Kidney (tissue), 10 donors: ENCODE measurements at regions not wholly inside any gene's neighbourhood (a gene's known extent, or its start where the extent isn't known, plus 50 kb on each side); places are given as distances from the start of the nearest gene placed in this dataset.
"Not testable (repeated sequence)": the region's sequence is repeated elsewhere in the genome, so short reads cannot be mapped to it uniquely, and the experiment has no call there.

Experiments
- DNase-seq, 5 donors: peaks; one replicate each; pipeline ENCODE4 v3.0.0-alpha.2; 2013 to 2020
- FAIRE-seq: peaks from 2 replicates; lab custom pipeline; 2012; peaks lifted over from hg19 to GRCh38; lab: Jason Lieb, UNC
- H3K27ac ChIP-seq, 2 donors: one replicate each; pipeline ENCODE4 v1.7.0; 2013; ENCODE audit warnings: low read depth in 2 of 2, low read length in 2 of 2, inconsistent platforms in 1 of 2
- H3K27me3 ChIP-seq: one replicate; pipeline ENCODE4 v1.7.1; 2013; ENCODE audit warnings: low read length, inconsistent platforms; ENCODE audit not compliant: control insufficient read depth, insufficient read depth
- H3K36me3 ChIP-seq, 3 donors: one replicate each; pipeline versions ENCODE4 v1.7.0 to v1.7.1; 2013; ENCODE audit warnings: low read length in 3 of 3, control low read depth in 1 of 3, inconsistent platforms in 1 of 3; ENCODE audit not compliant: insufficient read depth in 3 of 3, control insufficient read depth in 2 of 3
- H3K4me1 ChIP-seq, 3 donors: one replicate each; pipeline versions ENCODE4 v1.7.0 to v1.7.1; 2013; ENCODE audit warnings: low read length in 3 of 3, inconsistent platforms in 1 of 3, low read depth in 1 of 3; ENCODE audit not compliant: control insufficient read depth in 2 of 3, insufficient read depth in 2 of 3
- H3K4me3 ChIP-seq, 3 donors: one replicate each; pipeline versions ENCODE4 v1.7.0 to v1.8.1; 2013; ENCODE audit warnings: low read length in 3 of 3, control low read depth in 1 of 3, inconsistent platforms in 1 of 3
- H3K9ac ChIP-seq, 3 donors: one replicate each; pipeline versions ENCODE4 v1.7.0 to v1.7.1; 2013; ENCODE audit warnings: low read length in 3 of 3, control low read depth in 1 of 3, inconsistent platforms in 1 of 3
- H3K9me3 ChIP-seq, 3 donors: one replicate each; pipeline versions ENCODE4 v1.7.0 to v1.7.1; 2013; ENCODE audit warnings: low read length in 3 of 3, control low read depth in 1 of 3, inconsistent platforms in 1 of 3; ENCODE audit not compliant: control insufficient read depth in 2 of 3, insufficient read depth in 1 of 3
- intact Hi-C: fragments of 100-400 bp; cut with DNase I; formaldehyde crosslinking; loops from one replicate; pipeline ENCODE4 v1.11.1; 2022
- donor health status: control.
- donor health status: control.
- donor health status: DM: yes; HTN: yes; CAD: no.
- donor health status: Normal renal cell carcinoma (clear cell type).

DNA sequence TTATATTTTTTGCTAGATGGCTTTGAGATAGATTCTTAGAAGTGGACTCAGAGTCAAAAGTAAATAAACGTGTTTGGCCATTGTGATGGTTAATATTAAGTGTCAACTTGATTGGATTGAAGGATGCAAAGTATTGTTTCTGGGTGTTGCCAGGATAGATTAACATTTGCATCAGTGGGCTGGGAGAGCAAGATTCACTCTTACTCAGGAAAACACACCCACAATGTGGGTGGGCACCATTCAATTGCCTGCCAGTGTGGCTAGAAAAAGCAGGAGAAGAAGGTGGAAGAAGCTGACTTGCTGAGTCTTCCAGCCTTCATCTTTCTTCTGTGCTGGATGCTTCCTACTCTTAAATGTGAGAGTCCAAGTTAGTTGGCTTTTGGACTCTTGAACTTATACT lies 368.4 kb upstream of the TSPY2 start:
- H3K4me3 ChIP-seq, H3K27ac ChIP-seq, H3K9ac ChIP-seq, H3K4me1 ChIP-seq, H3K9me3 ChIP-seq, FAIRE-seq, DNase-seq, H3K36me3 ChIP-seq, H3K27me3 ChIP-seq, intact Hi-C loops: not testable (repeated sequence)

DNA sequence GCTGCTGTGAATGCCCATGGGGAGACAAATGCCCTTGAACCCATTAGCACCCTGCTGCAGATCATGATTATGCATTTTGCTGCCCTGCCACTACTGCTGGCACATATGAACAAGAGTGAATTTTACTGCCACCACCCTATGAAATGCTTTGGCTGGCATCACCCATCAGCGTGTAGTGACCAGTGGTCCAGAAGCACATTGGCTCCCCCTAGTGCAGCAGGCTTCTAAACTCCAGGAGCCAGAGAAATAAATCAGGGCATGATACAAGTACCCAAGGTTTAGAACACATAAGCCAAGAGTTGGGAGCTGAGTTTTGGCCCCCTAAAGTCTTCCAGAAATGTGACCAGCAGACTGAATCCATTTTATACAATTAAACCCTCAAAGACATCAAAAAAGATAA lies 355.4 kb upstream of the TSPY2 start:
- H3K9me3 ChIP-seq, FAIRE-seq, H3K9ac ChIP-seq, H3K27me3 ChIP-seq, H3K4me1 ChIP-seq, H3K4me3 ChIP-seq, H3K36me3 ChIP-seq, intact Hi-C loops, H3K27ac ChIP-seq: not testable (repeated sequence)
- peak in 1 of 5 donors; percentile 0 for DNase-seq

DNA sequence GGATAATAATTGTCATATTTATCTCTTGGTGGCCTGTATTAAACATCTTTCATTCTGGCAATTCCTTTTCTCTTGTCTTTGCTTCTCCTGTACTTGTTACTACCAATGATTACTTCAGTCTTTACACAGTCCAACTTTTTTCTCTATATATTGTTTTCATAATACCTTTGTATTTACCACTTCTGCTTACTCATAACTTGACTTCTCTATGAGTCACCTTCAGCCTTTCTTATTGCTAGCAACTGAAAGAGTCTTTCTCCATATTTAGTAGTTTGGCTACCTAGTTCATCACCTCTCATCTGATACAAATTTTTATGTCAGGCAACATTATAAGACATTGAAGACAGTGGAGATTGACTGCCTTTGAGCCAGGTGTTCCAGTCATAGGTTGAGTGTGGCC lies 349.3 kb upstream of the TSPY2 start:
- H3K27me3 ChIP-seq, H3K4me1 ChIP-seq, H3K9me3 ChIP-seq, DNase-seq, H3K9ac ChIP-seq, H3K4me3 ChIP-seq, H3K27ac ChIP-seq, intact Hi-C loops, FAIRE-seq, H3K36me3 ChIP-seq: not testable (repeated sequence)

DNA sequence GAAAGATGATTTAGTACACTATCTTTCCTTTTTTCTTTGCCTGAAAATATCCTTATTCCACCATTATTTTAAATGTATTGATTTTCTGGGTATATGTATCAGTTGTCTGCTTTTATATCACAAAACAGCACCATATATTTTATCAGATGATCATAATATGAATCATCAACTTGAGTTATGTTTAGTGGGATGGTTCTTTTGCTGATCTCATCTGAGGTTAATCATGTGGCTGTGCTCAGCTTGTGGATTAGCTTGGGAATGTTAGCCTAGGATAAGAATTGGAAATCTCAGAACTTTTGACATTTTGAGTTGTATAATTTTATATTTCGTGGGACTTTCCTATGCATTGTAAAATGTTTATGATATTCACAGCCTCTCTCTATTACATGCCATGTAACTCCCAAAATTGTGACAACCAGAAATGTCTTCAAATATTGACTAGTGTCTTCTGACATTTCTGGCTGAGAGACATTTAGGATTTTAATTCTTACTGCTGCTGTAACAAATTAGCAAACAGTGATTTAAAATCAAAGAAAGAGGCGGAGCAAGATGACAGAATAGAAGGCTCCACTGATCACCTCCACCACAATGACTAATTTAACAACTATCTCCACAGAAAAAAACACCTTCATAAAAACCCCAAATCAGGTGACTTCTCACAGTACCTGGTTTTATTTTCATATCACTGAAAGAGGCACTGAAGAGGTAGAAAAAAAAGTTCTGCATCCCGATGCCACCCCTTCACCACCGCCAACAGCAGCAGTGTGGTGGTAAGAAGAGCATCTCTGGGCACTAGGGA lies 337.1 kb upstream of the TSPY2 start:
- DNase-seq, H3K36me3 ChIP-seq, H3K9me3 ChIP-seq, H3K27me3 ChIP-seq, H3K9ac ChIP-seq, H3K4me1 ChIP-seq, intact Hi-C loops, H3K4me3 ChIP-seq, FAIRE-seq, H3K27ac ChIP-seq: not testable (repeated sequence)

DNA sequence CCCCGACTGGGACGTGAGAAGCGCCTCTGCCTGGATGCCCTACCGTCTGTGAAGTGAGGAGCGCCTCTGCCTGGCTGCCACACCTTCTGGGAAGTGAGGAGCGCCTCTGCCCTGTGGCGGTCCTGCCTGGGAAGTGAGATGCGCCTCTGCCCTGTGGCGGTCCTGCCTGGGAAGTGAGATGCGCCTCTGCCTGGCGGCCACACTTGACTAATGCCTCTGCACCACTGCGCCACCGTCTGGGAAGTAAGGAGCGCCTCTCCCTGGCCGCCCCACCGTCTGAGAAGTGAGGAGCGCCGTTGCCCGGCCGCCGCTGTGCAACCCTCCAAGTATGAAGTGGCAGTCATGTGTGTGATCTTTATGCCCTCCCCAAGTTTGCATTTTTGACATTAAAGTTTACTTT lies 307.6 kb upstream of the TSPY2 start:
- H3K4me3 ChIP-seq, H3K9me3 ChIP-seq, H3K4me1 ChIP-seq, FAIRE-seq, H3K27ac ChIP-seq, H3K27me3 ChIP-seq, intact Hi-C loops, DNase-seq, H3K36me3 ChIP-seq, H3K9ac ChIP-seq: not testable (repeated sequence)

DNA sequence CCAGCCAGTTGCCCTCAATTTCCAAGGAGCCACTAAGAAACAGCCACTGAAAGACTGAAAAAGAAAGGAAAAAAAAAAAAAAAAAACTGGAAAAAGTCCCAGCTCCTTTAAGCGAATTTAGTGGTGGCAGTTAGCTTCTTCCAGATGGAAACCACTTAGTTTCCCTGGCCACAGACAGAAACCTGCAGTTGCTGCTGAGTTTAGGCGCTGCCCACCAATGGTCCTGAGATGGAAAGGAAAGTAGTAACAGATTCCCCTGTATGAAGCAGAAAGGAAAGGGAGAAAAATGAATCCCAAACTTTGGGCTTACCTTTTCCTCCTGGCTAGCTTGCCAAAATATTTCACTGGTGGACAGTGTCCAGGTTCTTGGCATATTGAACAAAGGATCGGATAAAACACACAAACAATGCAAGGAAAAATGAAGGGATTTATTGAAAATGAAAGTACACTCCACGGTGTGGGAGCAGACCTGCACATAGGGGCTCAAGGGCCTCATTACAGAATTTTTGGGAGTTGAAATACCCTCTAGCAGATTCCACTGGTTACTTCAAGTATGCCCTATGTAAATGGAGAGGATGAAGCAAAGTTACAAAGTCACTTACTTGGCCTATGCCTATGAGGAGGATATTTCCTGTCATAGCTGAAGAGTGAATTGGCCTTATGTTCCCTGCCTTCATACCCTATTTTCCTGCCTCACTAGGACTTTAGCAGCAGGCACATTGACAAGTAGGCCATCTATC lies 299.5 kb upstream of the TSPY2 start:
- H3K27ac ChIP-seq, H3K9me3 ChIP-seq, H3K4me1 ChIP-seq, H3K27me3 ChIP-seq, H3K36me3 ChIP-seq, DNase-seq, H3K9ac ChIP-seq, FAIRE-seq, intact Hi-C loops, H3K4me3 ChIP-seq: not testable (repeated sequence)

DNA sequence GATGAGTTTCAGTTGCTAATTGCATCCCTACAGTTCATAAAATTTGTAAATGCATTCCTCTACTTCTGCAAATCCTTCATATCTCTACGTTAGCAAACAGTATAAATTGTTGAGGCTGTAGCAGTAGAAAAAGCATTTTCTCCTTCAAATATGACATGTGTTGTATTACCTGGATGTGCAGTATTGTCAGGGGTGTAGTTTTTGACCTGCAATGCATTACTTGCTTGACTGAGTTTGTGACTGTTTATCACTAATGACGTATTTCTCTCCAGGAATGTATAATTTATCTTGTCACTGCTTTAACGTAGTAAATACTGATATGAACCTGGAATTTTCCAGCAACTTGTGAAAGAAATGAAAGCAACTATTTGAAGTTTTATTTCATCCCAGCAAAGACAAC lies 279.0 kb upstream of the TSPY2 start:
- H3K4me1 ChIP-seq, H3K9me3 ChIP-seq, H3K4me3 ChIP-seq, H3K27me3 ChIP-seq, DNase-seq, H3K9ac ChIP-seq, H3K36me3 ChIP-seq, intact Hi-C loops, H3K27ac ChIP-seq, FAIRE-seq: not testable (repeated sequence)

DNA sequence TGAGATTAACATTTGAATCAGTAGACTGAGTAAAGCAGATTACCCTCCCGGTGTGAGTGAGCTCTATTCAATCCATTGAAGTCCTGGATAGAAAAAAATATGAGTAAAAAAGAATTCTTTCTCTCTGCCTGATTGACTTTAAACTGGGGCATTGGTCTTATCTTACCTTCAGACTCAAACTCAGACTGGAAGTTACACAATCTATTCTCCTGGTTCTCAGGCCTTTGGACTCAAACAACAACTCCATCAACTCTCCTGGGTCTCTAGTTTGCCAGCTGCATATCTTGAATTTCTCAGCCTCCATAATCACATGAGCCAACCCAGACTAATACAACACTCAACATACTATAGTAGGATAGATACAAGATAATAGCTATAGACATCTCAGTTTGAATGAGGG lies 255.4 kb upstream of the TSPY2 start:
- H3K9me3 ChIP-seq, H3K4me3 ChIP-seq, H3K27ac ChIP-seq, H3K27me3 ChIP-seq, H3K9ac ChIP-seq, H3K36me3 ChIP-seq, intact Hi-C loops, DNase-seq, H3K4me1 ChIP-seq, FAIRE-seq: not testable (repeated sequence)
